ENCODE measurements at regions not wholly inside any gene's neighbourhood (a gene's known extent, or its start where the extent isn't known, plus 50 kb on each side); places are given as distances from the start of the nearest gene placed in this dataset.
A peak's percentile ranks its signal among the peaks of the same experiment; 100 is the strongest.

DNA sequence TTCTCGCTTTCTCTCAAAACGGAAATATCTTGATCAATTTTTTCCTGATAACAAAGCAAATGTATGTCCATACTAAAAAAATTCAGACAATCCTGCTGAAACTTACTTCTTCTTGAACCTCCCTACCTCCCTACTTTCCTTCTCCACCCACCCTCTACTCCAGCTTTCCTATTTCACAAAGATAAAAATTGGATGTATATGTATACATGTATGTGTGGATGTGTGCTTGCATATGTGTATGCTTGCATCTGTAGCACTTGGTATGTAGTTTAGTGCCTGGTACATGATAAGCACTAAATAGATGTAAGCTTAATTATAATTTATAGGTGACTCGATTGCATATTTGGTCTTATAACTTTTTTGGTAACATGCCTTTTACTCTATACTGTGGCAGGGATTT is 167.5 kb upstream of the ITGA4 start:
- Histone ChIP-seq H3K27me3 (no peaks in the 10 kb centered on the region), H3K27ac (no peak overlapping the region), H3K36me3 (no peaks in the 10 kb centered on the region), H3K4me1 (no peaks in the 10 kb centered on the region), H3K4me3 (no peak overlapping the region), H3K9me3 (no peaks in the 10 kb centered on the region)
- TF ChIP-seq, protein P1, sequence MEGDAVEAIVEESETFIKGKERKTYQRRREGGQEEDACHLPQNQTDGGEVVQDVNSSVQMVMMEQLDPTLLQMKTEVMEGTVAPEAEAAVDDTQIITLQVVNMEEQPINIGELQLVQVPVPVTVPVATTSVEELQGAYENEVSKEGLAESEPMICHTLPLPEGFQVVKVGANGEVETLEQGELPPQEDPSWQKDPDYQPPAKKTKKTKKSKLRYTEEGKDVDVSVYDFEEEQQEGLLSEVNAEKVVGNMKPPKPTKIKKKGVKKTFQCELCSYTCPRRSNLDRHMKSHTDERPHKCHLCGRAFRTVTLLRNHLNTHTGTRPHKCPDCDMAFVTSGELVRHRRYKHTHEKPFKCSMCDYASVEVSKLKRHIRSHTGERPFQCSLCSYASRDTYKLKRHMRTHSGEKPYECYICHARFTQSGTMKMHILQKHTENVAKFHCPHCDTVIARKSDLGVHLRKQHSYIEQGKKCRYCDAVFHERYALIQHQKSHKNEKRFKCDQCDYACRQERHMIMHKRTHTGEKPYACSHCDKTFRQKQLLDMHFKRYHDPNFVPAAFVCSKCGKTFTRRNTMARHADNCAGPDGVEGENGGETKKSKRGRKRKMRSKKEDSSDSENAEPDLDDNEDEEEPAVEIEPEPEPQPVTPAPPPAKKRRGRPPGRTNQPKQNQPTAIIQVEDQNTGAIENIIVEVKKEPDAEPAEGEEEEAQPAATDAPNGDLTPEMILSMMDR (IDR thresholded peaks at IDR 0.05), result no peak
- no peak for TF ChIP-seq POLR2A (IDR thresholded peaks at IDR 0.05)
- intact Hi-C loops (cut with DNase I), result no loop called here
- 65% methylated on average over 3 of the region's 3 CpGs for WGBS (ENCODE audit: insufficient coverage, low coverage, low lambda C conversion rate, missing lambda C conversion rate)
- no peak for DNase-seq
- no peak for ATAC-seq

DNA sequence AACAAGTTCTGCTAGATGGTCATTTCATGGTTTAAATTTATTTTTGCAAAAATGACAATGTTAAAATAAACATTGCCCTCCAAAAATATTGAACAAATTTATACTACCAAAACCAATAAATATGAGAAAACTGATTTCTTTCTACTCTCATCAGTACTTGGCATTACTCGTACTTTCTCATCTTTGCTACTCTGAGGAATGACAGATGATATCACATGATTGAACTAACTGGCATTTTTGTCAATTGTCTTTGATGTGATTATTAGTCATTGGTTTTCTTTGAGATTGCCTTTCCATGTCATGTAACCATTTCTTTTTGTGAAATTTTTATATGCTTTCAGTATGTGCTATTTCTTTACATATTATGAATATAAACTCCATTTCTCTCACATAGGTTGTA is 167.0 kb upstream of the ITGA4 start:
- Histone ChIP-seq H3K27me3 (no peaks in the 10 kb centered on the region), H3K9me3 (no peaks in the 10 kb centered on the region), H3K4me1 (no peaks in the 10 kb centered on the region), H3K36me3 (no peaks in the 10 kb centered on the region), H3K27ac (no peak overlapping the region), H3K4me3 (no peak overlapping the region)
- TF ChIP-seq POLR2A (IDR thresholded peaks at IDR 0.05), result no peak
- TF ChIP-seq, protein P1 (IDR thresholded peaks at IDR 0.05), result no peak
- WGBS (ENCODE audit: insufficient coverage, low coverage, low lambda C conversion rate, missing lambda C conversion rate), result 43% methylated on average over 1 of the region's 1 CpG
- DNase-seq (no peak), ATAC-seq (no peak)
- intact Hi-C loops (cut with DNase I), result no loop called here

DNA sequence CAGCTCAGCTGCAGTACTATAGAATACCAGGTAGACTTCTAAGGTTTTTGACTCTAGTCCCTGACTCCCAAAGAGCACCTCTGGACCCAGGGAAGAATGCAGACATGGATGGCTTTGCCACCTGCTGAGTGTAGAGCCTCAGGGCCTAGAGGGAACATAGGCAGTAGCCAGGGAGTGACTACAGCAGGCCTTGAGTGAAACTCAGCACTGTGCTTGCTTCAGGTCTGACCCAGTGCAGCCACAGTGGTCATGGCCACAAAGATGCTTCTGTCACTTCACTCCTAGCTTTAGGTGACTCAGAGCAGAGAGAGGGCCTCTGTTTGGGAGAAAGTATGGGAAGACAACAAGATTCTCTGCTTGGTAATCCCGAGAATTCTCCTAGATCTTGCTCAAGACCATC is 162.2 kb upstream of the ITGA4 start:
- no peak overlapping the region for H3K27ac ChIP-seq
- no peak for DNase-seq
- peaks cover 0 to 5% (median 0%) of the 10 kb centered on the region in 4 donors for H3K9me3 ChIP-seq
- ATAC-seq, result peak in 1 of 4 donors; percentile 14
- no peaks in the 10 kb centered on the region for H3K36me3 ChIP-seq
- H3K27me3 ChIP-seq, result no peaks in the 10 kb centered on the region
- TF ChIP-seq POLR2A (IDR thresholded peaks at IDR 0.05), result no peak
- TF ChIP-seq, protein P1 (IDR thresholded peaks at IDR 0.05), result no peak
- no peaks in the 10 kb centered on the region for H3K4me1 ChIP-seq
- WGBS (ENCODE audit: insufficient coverage, low coverage, low lambda C conversion rate, missing lambda C conversion rate), result 40% methylated on average over 1 of the region's 1 CpG
- no peak overlapping the region for H3K4me3 ChIP-seq
- intact Hi-C loops (cut with DNase I), result no loop called here

DNA sequence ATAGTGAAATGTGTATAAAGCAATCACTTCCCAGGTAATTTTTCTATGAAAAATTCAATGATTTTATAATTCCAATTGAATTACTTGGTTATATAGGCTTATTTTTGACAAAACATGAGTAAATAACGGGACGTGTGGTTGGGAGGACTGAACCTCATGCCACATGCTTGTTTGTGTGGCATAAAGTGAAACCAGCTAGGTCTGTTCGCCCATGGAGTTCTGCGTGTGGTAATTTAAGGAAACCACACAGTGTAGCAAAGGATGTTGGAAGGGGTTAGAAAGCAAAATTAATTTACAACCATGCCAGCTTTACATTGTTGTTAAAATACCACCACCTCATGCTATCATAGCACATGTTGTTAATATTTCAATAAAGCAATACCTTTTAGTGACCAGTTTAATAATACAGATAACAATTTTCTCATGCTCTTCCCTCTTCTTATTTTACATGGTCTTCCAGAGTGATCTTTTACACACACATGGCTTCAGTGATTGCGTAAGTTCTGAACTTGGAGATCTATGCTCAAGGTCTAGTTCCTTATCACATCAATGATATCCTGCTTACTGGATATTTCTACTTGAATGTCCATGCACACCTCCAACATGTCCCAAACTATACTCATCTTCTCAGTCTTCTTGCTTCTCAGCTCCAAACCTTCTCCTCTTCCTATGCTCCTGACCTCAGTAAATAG is 156.4 kb upstream of the ITGA4 start:
- no peak overlapping the region for H3K27ac ChIP-seq
- H3K27me3 ChIP-seq, result no peaks in the 10 kb centered on the region
- ATAC-seq (peak in 1 of 4 donors; percentile 23), DNase-seq (no peak)
- TF ChIP-seq, protein P1 (IDR thresholded peaks at IDR 0.05), result no peak
- no peak for TF ChIP-seq POLR2A (IDR thresholded peaks at IDR 0.05)
- H3K4me1 ChIP-seq, result no peaks in the 10 kb centered on the region
- intact Hi-C loops (cut with DNase I), result no loop called here
- 57% methylated on average over 5 of the region's 5 CpGs for WGBS (ENCODE audit: insufficient coverage, low coverage, low lambda C conversion rate, missing lambda C conversion rate)
- H3K9me3 ChIP-seq, result no peaks in the 10 kb centered on the region
- no peak overlapping the region for H3K4me3 ChIP-seq
- H3K36me3 ChIP-seq, result no peaks in the 10 kb centered on the region
